GM12878 (cell line): ENCODE measurements at regions not wholly inside any gene's neighbourhood (a gene's known extent, or its start where the extent isn't known, plus 50 kb on each side); places are given as distances from the start of the nearest gene placed in this dataset.

ENCODE experiments used
- ATAC-seq: fragments of 200-7000 bp; cut with Tn5 transposase; 3 replicates; pipeline ENCODE4 v1.9.1; 2020; ENCODE audit warnings: mild to moderate bottlenecking, moderate library complexity
- BruUV-seq: library from RNA; stranded (reverse); fragments of 400-500 nt; replicated peaks from 2 replicates; lab custom pipeline; 2021; lab: Mats Ljungman, UMichigan
- CTCF ChIA-PET: fragments of 300-600 bp; sonication (Branson Sonifier 250); formaldehyde crosslinking; extraction: SDS; loops from one replicate; lab custom pipeline; 2021; ENCODE audit warnings: inconsistent platforms; lab: Yijun Ruan, JAX
- POLR2A ChIA-PET: fragments of 350-600 bp; formaldehyde crosslinking; extraction: SDS; loops from one replicate; lab custom pipeline; 2021; ENCODE audit warnings: inconsistent platforms; lab: Charles Lee
- RAD21 ChIA-PET: fragments of 300-600 bp; sonication (Branson Sonifier 250); formaldehyde crosslinking; loops from one replicate; lab custom pipeline; 2023; ENCODE audit warnings: antibody characterized with exemption; ENCODE audit not compliant: unreplicated experiment; lab: Charles Lee
- SMC1A ChIA-PET: fragments of 300-600 bp; sonication (Branson Sonifier 250); formaldehyde crosslinking; loops from one replicate; lab custom pipeline; 2023; ENCODE audit not compliant: unreplicated experiment, uncharacterized antibody; lab: Charles Lee
- DNase-seq: peaks from one replicate; pipeline ENCODE4 v3.0.0-alpha.2; 2011; ENCODE audit warnings: low read depth, low spot score
- FAIRE-seq: peaks from 3 replicates; lab custom pipeline; 2011; peaks lifted over from hg19 to GRCh38; lab: Jason Lieb, UNC
- H2AFZ ChIP-seq: 2 replicates; pipeline ENCODE4 v1.6.0; 2011; ENCODE audit warnings: low read depth, low read length, control low read depth; ENCODE audit not compliant: control insufficient read depth
- H3K27ac ChIP-seq: 2 replicates; pipeline ENCODE4 v1.5.1; 2011; ENCODE audit warnings: control low read depth; ENCODE audit not compliant: control insufficient read depth, insufficient read depth
- H3K27me3 ChIP-seq, 2 experiments: replicated peaks in 1 of 2; 2 replicates each; pipeline versions ENCODE4 v1.6.0 to v1.6.1; 2011; ENCODE audit warnings: low read length in 1 of 2; ENCODE audit not compliant: control insufficient read depth in 2 of 2, insufficient read depth in 2 of 2
- H3K36me3 ChIP-seq, 2 experiments: 2 replicates each; pipeline ENCODE4 v1.5.1; 2011; ENCODE audit warnings: low read length in 1 of 2; ENCODE audit not compliant: control insufficient read depth in 2 of 2, insufficient read depth in 2 of 2
- H3K4me1 ChIP-seq: 2 replicates; pipeline ENCODE4 v1.6.1; 2011; ENCODE audit warnings: mild to moderate bottlenecking, low read length, moderate library complexity, mixed read lengths; ENCODE audit not compliant: control insufficient read depth, insufficient read depth
- H3K4me2 ChIP-seq: 2 replicates; pipeline ENCODE4 v1.6.0; 2011; ENCODE audit warnings: control low read depth; ENCODE audit not compliant: control insufficient read depth, insufficient read depth
- H3K4me3 ChIP-seq: fragments of 200-600 bp; sonication (generic); 2 replicates; pipeline ENCODE4 v1.5.1; 2016
- H3K79me2 ChIP-seq: 2 replicates; pipeline ENCODE4 v1.6.0; 2011; ENCODE audit warnings: low read length; ENCODE audit not compliant: control insufficient read depth, insufficient read depth
- H3K9ac ChIP-seq: 2 replicates; pipeline ENCODE4 v1.8.0; 2011; ENCODE audit warnings: low read length, control low read depth, mixed read lengths; ENCODE audit not compliant: control insufficient read depth, insufficient read depth
- H3K9me3 ChIP-seq: replicated peaks from 3 replicates; pipeline ENCODE4 v1.5.1; 2011; ENCODE audit warnings: mild to moderate bottlenecking, low read length; ENCODE audit not compliant: control insufficient read depth, insufficient read depth
- H4K20me1 ChIP-seq: 2 replicates; pipeline ENCODE4 v1.6.0; 2011; ENCODE audit not compliant: control insufficient read depth, insufficient read depth
- CEBPB ChIP-seq, 2 experiments: fragments of 150-350 bp in 1 of 2; IDR thresholded peaks; 2 replicates each; pipeline ENCODE4 v1.6.1; 2012 to 2014; ENCODE audit warnings: low read depth in 2 of 2, low read length in 2 of 2, borderline replicate concordance in 1 of 2, inconsistent platforms in 1 of 2
- IRF4 ChIP-seq: IDR thresholded peaks from 2 replicates; pipeline ENCODE4 v1.6.1; 2011; ENCODE audit warnings: low read depth, low read length
- MYB ChIP-seq: fragments of 150-350 bp; IDR thresholded peaks from 2 replicates; pipeline ENCODE4 v1.6.1; 2014; ENCODE audit warnings: mild to moderate bottlenecking, low read depth, low read length, borderline replicate concordance
- PAX8 ChIP-seq: fragments of 450-650 bp; IDR thresholded peaks from 2 replicates; pipeline ENCODE4 v1.6.1; 2017; ENCODE audit warnings: mild to moderate bottlenecking, moderate library complexity
- RCOR1 ChIP-seq: conservative IDR thresholded peaks from 2 replicates; pipeline ENCODE4 v1.6.1; 2012; ENCODE audit warnings: low read depth, low read length, improper control_type of control experiment
- SP1 ChIP-seq: IDR thresholded peaks from one replicate; pipeline ENCODE4 v1.6.1; 2011; ENCODE audit warnings: low read depth, low read length
- SREBF2 ChIP-seq: IDR thresholded peaks from 2 replicates; pipeline ENCODE4 v1.6.1; 2012; ENCODE audit warnings: mild to moderate bottlenecking, low read length
- TAF1 ChIP-seq: IDR thresholded peaks from 2 replicates; pipeline ENCODE4 v1.6.1; 2011; ENCODE audit warnings: mild to moderate bottlenecking, low read depth, low read length, borderline replicate concordance
- WGBS: methylation state at CpG from one replicate; pipeline ENCODE4 v1.1.6; 2016; ENCODE audit warnings: low lambda C conversion rate; ENCODE audit not compliant: insufficient replicate concordance, insufficient coverage; ENCODE audit errors: missing lambda C conversion rate; 5-methylcytosine and 5-hydroxymethylcytosine counted together
- in situ Hi-C: fragments of 300-500 bp; cut with MboI; formaldehyde crosslinking; loops from 9 replicates; pipeline ENCODE4 v1.14.3; 2018; ENCODE audit warnings: mixed read lengths
- intact Hi-C: fragments of 100-400 bp; cut with micrococcal nuclease; formaldehyde crosslinking; loops from one replicate; pipeline ENCODE4 v1.14.2; 2022; ENCODE audit not compliant: unreplicated experiment
- TF ChIP-seq, protein P1 (sequence below): IDR thresholded peaks from 2 replicates; pipeline ENCODE4 v1.6.1; 2011; ENCODE audit warnings: low read depth, low read length, improper control_type of control experiment, borderline replicate concordance
- TF ChIP-seq, protein P2 (sequence below): fragments of 450-650 bp; IDR thresholded peaks from 2 replicates; pipeline ENCODE4 v1.6.1; 2017; ENCODE audit warnings: mild to moderate bottlenecking, moderate library complexity
- TF ChIP-seq, protein P3 (sequence below): fragments of 450-650 bp; IDR thresholded peaks from 2 replicates; pipeline ENCODE4 v1.6.1; 2017; ENCODE audit warnings: antibody characterized with exemption, mild to moderate bottlenecking, moderate library complexity
- TF ChIP-seq, protein P4 (sequence below): IDR thresholded peaks from 2 replicates; pipeline ENCODE4 v1.6.1; 2012; ENCODE audit warnings: low read length, inconsistent platforms
- TF ChIP-seq, protein P5 (sequence below): fragments of 450-650 bp; IDR thresholded peaks from 2 replicates; pipeline ENCODE4 v1.6.1; 2017; ENCODE audit warnings: borderline replicate concordance

DNA sequence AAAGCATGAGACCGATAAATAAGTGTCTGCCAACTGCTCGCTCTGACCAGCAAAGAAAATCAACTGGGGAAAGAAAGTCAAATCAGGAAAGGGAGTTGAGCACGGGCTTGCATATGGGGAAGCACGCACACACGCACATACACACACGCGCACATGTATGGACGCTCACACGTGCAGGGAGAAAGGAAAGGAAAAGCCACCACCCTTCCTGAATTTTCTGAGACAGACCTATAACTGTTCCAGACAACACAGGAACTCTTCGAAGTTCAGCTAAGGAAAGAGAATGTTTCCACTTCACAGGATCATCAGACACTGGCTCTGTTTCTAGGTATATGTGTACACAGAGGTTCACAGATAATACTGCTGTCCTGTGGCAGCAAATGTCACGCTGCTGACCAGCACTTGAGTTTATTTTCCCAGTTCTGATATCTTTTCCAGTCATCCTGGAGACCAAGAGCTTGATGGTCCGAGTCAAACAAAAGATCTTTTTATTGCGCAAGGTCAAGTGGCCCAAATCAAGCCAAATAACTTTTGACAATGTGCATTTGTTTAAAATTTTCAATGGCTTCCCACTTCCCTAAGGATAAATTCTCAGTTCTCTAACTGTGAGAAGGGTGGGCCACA lies 82.1 kb upstream of the TMCC3 start:
- H3K9ac ChIP-seq = no peak overlapping the region
- ChIA-PET CTCF (no interaction called here), RAD21 (interaction anchor here (1.9 kb wide), 1 partner anchor 142 kb away, joined by 5 read pairs; no protein-coding TSS in a partner anchor), POLR2A (no interaction called here), SMC1A (interaction anchor here (0.8 to 1.9 kb wide), 3 partner anchors 11 to 18 kb away, joined by 3 to 7 read pairs (median 3); no protein-coding TSS in a partner anchor)
- peaks cover 6% of the 10 kb centered on the region for H3K79me2 ChIP-seq
- H3K4me1 ChIP-seq = no peaks in the 10 kb centered on the region
- H3K4me3 ChIP-seq = no peak overlapping the region
- intact Hi-C loops = no loop called here
- H3K4me2 ChIP-seq = no peak overlapping the region
- no peaks in the 10 kb centered on the region for H4K20me1 ChIP-seq
- WGBS = 90% methylated on average over 13 of the region's 13 CpGs
- ATAC-seq = no peak
- DNase-seq = no peak
- BruUV-seq = no TSS peak
- in situ Hi-C loops = no loop called here
- H3K27ac ChIP-seq = no peak overlapping the region
- H3K9me3 ChIP-seq = no peaks in the 10 kb centered on the region; the same call in 2 of the 3 replicates
- no peaks in the 10 kb centered on the region for H3K27me3 ChIP-seq
- peaks cover 3 to 8% of the 10 kb centered on the region in 2 experiments; a peak in 3 of 4 replicates for H3K36me3 ChIP-seq
- no peak for FAIRE-seq
- H2AFZ ChIP-seq = no peak overlapping the region
- no peak for TF ChIP-seq SREBF2
- TF ChIP-seq, protein P1, sequence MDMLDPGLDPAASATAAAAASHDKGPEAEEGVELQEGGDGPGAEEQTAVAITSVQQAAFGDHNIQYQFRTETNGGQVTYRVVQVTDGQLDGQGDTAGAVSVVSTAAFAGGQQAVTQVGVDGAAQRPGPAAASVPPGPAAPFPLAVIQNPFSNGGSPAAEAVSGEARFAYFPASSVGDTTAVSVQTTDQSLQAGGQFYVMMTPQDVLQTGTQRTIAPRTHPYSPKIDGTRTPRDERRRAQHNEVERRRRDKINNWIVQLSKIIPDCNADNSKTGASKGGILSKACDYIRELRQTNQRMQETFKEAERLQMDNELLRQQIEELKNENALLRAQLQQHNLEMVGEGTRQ = no peak
- TF ChIP-seq PAX8 = no peak
- TF ChIP-seq, protein P2, sequence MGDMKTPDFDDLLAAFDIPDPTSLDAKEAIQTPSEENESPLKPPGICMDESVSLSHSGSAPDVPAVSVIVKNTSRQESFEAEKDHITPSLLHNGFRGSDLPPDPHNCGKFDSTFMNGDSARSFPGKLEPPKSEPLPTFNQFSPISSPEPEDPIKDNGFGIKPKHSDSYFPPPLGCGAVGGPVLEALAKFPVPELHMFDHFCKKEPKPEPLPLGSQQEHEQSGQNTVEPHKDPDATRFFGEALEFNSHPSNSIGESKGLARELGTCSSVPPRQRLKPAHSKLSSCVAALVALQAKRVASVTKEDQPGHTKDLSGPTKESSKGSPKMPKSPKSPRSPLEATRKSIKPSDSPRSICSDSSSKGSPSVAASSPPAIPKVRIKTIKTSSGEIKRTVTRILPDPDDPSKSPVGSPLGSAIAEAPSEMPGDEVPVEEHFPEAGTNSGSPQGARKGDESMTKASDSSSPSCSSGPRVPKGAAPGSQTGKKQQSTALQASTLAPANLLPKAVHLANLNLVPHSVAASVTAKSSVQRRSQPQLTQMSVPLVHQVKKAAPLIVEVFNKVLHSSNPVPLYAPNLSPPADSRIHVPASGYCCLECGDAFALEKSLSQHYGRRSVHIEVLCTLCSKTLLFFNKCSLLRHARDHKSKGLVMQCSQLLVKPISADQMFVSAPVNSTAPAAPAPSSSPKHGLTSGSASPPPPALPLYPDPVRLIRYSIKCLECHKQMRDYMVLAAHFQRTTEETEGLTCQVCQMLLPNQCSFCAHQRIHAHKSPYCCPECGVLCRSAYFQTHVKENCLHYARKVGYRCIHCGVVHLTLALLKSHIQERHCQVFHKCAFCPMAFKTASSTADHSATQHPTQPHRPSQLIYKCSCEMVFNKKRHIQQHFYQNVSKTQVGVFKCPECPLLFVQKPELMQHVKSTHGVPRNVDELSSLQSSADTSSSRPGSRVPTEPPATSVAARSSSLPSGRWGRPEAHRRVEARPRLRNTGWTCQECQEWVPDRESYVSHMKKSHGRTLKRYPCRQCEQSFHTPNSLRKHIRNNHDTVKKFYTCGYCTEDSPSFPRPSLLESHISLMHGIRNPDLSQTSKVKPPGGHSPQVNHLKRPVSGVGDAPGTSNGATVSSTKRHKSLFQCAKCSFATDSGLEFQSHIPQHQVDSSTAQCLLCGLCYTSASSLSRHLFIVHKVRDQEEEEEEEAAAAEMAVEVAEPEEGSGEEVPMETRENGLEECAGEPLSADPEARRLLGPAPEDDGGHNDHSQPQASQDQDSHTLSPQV = no peak
- TF ChIP-seq, protein P3, sequence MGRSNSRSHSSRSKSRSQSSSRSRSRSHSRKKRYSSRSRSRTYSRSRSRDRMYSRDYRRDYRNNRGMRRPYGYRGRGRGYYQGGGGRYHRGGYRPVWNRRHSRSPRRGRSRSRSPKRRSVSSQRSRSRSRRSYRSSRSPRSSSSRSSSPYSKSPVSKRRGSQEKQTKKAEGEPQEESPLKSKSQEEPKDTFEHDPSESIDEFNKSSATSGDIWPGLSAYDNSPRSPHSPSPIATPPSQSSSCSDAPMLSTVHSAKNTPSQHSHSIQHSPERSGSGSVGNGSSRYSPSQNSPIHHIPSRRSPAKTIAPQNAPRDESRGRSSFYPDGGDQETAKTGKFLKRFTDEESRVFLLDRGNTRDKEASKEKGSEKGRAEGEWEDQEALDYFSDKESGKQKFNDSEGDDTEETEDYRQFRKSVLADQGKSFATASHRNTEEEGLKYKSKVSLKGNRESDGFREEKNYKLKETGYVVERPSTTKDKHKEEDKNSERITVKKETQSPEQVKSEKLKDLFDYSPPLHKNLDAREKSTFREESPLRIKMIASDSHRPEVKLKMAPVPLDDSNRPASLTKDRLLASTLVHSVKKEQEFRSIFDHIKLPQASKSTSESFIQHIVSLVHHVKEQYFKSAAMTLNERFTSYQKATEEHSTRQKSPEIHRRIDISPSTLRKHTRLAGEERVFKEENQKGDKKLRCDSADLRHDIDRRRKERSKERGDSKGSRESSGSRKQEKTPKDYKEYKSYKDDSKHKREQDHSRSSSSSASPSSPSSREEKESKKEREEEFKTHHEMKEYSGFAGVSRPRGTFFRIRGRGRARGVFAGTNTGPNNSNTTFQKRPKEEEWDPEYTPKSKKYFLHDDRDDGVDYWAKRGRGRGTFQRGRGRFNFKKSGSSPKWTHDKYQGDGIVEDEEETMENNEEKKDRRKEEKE = no peak
- TF ChIP-seq MYB = no peak
- no peak for TF ChIP-seq RCOR1
- no peak for TF ChIP-seq IRF4
- TF ChIP-seq, protein P4, sequence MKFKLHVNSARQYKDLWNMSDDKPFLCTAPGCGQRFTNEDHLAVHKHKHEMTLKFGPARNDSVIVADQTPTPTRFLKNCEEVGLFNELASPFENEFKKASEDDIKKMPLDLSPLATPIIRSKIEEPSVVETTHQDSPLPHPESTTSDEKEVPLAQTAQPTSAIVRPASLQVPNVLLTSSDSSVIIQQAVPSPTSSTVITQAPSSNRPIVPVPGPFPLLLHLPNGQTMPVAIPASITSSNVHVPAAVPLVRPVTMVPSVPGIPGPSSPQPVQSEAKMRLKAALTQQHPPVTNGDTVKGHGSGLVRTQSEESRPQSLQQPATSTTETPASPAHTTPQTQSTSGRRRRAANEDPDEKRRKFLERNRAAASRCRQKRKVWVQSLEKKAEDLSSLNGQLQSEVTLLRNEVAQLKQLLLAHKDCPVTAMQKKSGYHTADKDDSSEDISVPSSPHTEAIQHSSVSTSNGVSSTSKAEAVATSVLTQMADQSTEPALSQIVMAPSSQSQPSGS = no peak
- no peak for TF ChIP-seq TAF1
- TF ChIP-seq, protein P5, sequence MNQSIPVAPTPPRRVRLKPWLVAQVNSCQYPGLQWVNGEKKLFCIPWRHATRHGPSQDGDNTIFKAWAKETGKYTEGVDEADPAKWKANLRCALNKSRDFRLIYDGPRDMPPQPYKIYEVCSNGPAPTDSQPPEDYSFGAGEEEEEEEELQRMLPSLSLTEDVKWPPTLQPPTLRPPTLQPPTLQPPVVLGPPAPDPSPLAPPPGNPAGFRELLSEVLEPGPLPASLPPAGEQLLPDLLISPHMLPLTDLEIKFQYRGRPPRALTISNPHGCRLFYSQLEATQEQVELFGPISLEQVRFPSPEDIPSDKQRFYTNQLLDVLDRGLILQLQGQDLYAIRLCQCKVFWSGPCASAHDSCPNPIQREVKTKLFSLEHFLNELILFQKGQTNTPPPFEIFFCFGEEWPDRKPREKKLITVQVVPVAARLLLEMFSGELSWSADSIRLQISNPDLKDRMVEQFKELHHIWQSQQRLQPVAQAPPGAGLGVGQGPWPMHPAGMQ = no peak
- no peak for TF ChIP-seq SP1
- TF ChIP-seq CEBPB (IDR thresholded peaks at IDR 0.05; ENCODE audit: borderline replicate concordance in 1 of 2, low read depth in 2 of 2, low read length in 2 of 2) = no peak
